ENCODE measurements at regions not wholly inside any gene's neighbourhood (a gene's known extent, or its start where the extent isn't known, plus 50 kb on each side); places are given as distances from the start of the nearest gene placed in this dataset.
"Not testable (repeated sequence)": the region's sequence is repeated elsewhere in the genome, so short reads cannot be mapped to it uniquely, and the experiment has no call there.

DNA sequence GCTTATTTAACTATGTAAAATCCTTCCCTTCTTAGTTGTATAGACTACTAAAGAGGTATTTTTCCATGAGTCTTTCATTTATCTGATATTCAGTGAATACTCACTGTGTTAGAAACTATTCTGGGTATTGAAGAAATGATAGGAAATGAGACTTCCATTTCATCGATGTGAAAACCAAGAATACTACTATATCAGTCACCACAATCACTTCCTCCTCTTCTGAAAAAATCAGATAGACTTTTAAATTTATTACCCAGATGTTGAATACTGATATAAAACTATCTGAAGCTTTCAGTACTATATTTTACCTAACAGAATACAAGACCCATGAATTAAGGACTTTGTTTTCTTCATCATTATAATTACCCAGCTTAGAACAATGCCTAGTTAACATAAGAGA, 1801.1 kb upstream of the CELF4 start:
- DNase-seq = no peak

DNA sequence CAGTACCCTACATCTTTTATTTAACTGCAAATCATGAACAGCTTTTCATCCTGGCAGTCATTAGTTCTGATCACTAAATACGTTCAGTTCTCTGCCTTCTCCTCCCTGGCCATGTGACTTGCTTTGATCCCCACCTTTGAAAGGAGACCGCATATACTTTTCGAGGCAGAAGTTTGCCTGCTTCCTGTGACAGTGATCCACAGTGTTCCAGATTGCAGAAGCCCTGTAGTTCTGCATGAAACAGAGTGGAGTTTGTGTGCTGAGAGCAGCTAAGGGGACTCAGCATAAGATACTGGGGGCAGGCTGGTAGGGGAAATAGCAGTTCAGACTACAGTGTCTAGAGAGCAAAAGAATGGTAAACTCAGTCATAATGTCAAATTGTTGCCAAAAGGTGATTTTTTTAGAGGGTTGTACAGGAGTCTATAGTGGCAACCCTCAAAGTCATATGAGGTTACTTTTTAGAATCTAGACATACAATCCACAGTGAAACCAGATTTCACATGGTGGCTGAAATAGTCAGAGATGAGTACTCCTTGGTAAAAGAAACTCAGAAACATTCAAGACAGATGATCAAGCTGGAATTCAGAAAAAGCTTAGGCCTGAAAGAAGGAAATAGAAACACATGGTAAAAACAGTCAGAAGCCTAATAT, 1800.4 kb upstream of the CELF4 start:
- DNase-seq = no peak

DNA sequence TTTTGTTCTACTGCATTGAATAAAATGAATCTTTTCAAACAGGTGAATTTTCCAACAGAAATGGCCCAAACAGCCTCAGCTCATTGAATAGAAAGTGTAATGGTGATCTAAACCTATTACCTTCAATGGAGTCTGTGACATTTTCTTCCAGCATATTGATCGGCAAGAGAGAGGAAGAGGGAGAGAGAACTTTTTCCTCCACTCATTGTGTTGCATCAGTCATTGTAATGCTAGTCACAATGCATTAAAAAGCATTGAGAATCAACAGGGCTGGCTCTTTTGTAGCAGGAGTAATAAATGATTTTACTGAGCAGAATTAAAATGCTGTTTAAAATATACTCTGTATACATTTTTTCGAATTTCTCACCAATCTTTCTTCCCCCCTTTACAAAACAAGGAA, 1794.5 kb upstream of the CELF4 start:
- no peak for DNase-seq

DNA sequence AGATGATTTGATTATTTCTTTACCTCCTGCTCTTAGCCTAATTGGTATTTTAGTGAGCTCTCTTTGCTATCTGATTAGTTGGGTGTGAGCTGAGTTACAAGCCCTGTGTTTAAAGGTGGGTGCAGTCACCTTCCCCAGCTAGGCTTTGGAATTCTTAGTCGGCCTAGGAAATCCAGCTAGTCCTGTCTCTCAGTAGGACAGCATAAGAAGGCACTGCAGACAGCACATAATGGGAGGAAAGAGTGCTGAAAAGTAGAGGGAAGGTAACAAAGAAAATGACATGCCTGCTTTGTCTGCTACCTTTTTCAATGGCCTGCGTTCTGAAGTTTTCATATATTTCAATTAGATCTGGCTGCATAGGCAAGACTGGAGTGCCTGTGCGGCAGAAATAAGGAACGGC, 1794.0 kb upstream of the CELF4 start:
- DNase-seq = no peak

DNA sequence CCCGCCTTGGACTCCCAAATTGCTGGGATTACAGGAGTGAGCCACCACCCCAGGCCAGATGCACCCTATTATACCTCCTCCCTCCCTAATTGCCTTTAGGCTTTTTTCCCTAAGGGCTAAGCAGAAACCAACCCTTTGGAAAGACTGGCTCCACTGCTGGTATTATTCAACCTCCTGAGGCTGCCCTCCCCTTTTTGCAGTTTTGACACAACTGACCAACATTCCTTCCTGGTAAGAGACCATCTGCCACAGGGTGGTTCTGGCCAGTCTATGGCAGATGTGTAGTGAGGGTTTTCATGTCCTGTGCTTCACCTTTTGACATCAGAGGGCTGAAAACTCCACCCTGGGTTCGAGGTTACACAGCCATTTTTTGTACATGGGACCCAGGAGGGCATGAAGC, 1785.3 kb upstream of the CELF4 start:
- no peak for DNase-seq

DNA sequence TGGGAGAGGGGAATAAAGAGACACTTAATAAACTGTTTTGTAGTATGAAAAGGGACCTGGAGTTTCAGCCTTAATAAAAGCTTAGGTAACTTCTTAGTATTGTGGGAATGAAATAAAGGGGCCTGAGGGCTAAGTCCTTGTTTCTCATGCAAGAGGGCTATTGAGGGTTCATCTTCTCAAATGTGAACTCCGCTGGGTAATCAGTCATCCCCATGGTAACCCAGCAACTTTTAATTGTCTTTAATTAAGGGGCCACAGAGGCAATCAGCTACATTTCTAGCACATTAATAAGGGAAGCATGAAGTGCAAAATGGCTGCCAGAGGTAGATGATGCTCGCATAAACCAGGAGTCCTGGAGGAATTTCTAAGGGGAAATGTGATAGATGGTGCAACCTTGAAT, 1784.2 kb upstream of the CELF4 start:
- DNase-seq = no peak

DNA sequence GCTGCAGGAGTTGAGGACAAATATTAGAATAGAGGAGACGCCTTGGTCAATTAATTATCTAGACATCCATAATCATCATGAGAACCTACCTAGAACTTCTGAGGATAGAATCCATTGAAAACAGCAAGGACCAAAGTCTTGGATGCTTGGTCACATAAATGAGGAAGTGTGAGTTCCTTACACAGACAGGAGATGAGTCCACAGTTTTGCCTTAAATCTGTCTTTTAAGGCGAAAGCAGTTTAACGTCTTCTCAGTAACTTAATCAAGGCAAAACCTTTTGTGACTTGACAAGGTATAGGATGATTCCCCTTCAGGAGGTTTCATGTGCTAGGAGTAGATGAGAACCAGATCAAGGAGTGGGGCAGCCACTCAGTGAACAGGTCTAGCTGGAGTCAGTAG, 1783.2 kb upstream of the CELF4 start:
- no peak for DNase-seq

DNA sequence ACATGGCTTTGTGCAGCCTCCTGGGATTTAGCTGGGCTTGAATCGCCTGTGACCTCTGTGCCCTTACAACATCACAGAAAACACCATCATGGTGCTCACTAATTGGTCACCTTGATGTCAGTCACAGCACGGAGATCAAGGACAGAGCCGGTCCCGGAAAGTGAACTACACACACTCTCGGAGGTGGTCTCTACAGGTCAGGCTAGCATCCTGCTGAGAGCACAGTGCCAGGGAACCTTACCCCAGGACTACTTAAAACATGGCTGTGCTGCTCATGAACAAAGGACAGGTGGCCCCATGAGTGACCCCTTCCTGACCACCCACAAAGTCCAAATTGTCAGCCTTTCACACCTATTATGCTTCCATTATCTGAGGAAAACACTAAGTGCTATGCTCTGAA, 1782.1 kb upstream of the CELF4 start:
- DNase-seq = no peak

DNA sequence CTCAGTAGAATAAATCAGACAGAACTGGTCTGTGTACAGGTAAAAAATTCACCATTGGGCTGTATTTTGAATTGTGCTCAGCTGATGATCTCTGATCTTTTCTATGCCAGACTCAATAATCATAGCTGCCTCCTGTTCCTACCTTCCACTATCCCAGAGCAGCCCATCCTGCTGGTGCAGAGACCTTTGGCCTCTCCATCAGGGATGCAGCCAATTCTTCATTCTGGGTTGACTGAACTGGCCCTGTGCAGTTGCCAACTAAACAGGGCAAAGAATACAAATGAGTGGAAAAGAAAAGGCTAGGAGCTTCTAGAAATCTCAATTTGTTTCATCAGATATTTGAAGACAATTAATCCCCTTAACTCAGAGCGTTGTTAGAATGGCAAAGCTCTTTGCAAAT, 1781.3 kb upstream of the CELF4 start:
- DNase-seq = no peak

DNA sequence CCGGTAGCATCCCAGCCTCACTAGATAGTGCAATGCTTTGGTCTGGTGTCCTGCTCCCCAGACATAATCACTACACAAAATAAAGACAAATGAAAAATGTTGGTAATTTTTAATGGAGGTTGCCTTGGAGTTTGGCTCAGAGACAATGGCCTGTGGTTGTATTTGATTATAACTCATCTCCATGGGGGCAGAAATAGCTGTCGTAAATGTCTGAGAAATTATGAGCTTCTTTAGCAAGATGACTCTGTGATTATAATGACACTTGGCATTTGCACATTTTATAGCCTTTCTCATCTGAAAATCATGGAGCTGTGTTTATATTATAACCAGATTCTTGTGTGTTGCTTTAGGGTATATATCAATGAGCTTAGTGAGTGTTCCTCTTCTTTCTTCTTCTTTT, 1779.7 kb upstream of the CELF4 start:
- DNase-seq = no peak

DNA sequence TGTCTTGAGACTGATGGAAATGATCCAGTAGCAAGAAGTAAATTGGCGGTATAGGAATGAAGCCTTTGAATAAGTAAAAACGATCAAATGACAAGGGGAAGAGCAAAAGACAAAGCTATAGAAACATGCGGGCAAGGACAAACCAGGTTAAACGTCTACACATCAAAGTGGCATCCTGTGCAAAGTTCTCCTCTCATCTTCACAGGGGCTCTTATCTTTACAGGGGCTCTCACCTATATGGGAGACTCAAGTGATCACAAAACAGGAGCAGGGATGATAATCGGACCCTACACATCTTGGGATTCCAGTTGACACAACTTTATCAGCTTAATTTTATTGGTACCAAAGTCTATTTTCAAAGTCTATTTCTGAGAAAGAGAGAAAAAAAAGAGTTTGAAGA, 1778.9 kb upstream of the CELF4 start:
- DNase-seq = no peak

DNA sequence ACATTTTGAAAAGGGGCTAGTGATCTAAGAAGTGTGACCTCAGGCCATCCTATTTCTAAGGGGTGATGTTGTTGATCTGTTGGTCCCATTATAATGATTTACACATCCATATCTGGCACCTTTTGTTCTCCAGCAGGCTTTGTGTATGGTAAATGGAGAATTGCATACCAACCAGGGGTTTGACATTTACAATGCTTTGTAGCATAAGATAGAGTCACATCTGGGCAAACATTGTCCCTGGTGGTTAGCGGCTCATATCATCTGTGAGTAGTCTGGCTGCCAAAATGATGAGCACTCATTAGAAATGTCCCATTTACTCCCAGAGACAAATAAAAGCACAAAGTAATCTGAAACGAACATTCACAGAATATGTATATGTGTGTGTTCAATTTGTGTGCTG, 1775.5 kb upstream of the CELF4 start:
- no peak for DNase-seq

DNA sequence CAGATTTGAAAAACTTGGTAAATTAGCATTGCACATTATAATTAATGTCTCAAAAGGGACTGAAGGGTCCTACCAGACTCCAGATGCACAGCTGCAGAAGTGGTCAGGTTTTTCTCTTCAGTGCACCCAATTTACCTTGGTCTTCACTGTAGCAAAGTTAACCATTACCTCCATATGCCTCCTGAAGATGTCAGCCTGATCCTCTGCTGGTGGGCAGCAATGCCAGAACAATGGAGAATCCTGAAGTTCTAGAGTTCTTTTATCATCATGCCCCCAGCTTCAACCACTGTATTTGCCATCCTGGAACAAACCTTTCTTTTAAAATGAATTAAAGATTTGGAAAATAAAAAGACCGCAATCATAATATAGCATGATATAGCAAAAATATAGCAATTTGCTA, 1774.8 kb upstream of the CELF4 start:
- no peak for DNase-seq

DNA sequence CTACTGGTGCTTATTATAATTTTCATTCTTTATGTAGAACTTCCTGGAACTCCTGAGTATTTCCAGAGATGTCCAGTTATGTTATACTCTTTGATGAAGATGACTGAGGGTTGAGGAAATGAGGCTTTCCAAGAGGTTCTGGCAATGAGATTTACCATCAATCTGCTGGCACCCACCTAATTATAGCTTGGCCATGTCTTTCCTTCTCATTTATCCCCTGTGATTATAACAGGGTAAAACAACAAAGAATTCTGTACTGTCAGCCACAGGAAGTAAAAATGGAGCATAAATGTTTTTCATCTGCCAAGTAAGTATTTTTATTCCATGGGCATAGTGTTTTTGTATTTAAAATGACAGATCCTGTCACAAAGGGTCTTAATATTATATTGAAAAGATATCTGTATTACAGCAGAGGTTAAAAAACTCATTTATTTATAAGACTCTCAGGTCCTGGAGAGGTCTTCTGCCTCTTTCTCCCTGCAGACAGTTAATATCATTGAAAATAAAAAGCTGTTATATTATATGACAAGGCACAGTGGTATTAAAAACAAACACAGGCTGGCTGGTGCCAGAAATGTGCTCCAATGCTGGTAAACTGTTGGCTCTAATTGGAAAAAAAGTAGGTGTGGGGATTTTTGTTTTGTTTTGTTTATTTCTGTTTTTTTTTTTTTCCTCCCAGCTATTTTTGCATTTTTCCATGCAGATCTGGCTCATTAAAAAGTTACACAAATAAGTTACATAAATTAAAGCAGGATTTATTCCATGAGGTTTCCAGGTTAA, 1764.1 kb upstream of the CELF4 start:
- no peak for DNase-seq

DNA sequence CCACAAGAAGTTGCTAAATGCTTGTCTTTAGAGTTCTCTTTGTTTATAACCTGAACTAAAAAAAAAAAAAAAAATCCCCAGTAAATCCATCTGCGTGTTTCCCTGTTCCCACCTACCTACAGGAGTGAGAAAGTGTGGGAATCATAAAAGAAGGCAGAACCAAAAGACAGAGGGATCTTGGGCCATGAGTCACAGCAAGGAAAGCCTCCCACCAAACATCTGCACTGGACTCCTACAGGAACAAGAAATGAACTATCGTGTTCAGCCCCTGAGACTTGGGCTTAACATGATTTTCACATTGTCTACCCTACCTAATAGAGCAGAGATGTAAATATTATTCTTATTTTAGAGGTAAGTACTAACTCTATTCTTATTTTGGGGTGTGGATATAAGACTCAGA, 1761.2 kb upstream of the CELF4 start:
- DNase-seq = no peak

DNA sequence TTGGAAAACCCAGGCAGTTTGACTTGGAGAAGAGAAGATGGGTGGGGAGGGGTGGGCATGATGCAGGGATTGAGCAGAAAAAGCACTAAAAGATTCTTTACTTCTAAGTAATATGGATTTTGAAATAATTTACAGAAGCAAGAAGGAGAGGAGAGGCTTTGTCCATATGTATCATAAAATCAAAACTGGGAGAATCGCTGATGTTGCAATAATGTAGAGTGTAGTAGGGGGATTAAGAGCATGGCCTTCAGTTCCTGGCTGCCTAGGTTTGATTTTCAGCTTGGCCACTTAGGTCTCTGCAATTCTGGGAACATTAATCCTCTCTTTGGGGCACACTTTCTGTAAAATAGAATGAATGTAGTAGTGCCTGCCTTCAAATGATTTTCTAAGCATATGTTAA, 1760.4 kb upstream of the CELF4 start:
- DNase-seq = no peak

DNA sequence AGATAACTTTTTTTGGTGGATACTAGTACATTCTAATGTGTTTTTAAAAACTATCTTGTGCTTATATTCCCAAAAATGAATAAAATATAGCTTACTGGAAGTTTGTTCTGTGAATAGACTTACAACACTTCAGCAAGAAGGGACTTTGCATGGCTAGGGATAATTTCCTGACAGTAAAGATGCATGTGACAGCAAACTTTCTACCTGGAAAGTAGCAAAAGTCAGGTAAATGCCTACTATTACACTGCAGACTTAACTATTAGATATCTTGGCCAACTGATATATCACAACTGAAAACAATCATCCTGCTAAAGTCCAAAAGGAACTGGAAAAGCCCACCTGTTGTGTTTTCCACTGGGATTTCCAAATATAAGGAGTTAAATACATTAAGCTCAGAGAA, 1753.5 kb upstream of the CELF4 start:
- no peak for DNase-seq

DNA sequence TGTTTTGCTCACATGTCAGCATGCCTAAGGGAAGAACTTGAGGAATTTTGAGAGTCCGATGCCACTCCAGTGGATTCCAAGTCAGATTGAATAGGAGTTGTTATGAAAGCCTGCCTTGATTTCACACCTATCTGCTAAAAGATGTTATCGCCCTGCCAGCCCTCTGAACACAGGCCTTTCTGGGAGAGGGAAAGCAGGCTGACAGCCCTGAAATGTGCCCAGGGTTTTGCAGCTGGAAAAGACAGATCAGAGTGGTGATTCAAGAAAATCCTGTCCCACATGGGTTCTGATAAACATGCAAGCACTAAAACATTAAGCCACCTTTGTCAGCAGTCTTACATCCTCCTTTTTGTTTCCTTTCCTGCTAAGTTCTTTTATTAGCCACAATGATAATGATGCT, 1752.9 kb upstream of the CELF4 start:
- no peak for DNase-seq

DNA sequence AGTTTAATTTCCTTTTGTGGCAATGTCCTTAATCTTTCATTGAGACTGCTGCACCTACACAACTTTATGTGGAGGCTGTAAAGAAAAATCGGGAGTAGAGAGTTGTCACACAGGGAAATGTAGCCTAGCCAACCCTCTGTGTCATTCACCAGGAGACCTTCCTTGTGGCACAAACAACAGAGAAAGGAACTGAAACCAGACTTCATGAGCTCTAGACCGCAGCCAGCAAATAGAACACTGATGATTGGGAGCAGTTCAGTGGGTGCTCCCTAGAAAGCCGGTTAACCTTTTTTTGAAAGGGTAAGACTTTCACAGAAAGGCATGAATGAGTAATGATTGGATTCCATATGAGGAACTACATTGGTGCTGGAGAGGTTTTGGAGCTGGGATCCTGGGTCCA, 1752.4 kb upstream of the CELF4 start:
- no peak for DNase-seq

DNA sequence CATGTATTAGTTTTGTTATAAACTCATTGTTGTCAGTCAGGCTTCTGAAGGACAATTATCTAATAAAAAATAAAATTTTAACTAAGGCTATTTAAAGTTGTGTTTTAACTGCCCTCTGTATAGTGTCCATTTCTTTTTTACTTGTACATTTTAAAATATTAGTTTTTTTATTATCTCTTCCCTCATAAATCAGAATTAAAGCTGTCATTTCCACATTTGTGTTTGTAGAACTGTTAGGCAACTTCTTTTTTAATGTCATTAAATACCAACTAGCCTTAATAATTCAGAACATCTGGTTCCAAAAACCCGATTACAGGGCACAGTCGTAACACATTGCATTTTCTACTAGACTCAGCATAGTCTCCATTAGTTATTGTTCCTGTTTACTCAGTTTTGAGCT, 1749.0 kb upstream of the CELF4 start:
- DNase-seq = no peak

DNA sequence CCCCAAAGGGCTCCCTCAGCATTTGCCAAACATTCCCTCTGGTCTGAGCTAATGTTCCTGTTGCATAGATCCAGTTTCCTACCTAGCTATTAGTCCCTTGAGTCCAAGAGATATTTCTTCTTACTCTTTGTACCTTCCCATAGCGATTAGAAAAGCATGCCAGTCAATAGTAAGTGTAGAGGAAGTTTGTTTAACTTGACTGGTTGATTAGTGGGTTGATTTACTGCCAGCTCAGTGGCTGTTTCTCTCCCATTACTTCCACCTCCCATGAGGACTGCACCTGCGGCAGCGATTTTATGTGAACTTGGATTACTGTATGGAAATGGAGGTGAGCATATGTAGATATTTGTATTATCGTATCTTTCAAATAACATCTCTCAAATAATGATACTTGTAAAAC, 1748.4 kb upstream of the CELF4 start:
- DNase-seq = no peak

DNA sequence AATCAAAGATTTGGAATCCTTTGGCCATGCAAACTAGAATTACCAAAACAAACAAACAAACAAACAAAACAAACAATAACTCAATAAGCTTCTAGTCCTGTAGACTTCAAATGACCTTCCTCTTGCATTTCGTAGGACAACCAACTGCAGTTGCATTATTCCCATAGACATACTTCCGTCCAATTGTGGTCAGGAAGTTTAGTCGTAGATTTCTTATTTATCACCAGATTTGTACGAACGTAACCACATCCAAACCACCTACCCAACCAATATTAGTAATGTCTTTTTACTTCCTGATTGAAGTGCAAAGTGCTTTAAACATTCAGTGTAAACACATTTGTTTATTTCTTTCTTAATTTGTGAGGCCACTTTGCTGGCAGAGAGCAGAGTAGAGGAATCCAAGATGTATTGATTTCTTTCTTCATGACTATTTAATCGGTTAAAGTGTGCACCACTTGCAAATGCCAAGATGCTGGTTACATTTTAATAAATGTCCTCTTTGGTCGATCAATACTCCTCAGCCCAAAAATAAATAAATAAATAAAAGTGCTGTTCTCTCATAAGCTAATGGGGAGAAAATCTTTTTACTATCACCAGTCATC, 1745.6 kb upstream of the CELF4 start:
- no peak for DNase-seq

DNA sequence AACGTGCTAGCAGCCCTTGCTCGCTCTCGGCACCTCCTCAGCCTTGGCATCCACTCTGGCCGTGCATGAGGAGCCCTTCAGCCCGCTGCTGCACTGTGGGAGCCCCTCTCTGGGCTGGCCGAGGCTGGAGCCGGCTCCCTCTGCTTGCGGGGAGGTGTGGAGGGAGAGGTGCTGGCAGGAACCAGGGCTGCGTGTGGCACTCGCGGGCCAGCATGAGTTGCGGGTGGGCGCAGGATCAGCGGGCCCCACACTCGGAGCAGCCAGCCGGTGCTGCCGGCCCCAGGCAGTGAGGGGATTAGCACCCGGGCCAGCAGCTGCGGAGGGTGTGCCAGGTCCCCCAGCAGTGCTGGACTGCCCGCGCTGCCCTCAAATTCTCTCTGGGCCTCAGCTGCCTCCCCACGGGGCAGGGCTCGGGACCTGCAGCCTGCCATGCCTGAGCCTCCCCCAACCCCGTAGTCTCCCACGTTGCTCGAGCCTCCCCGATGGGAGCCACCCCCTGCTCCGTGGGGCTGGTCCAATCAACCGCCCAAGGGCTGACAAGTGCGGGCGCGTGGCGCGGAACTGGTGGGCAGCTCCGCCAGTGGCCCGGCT, 1743.4 kb upstream of the CELF4 start:
- not testable (repeated sequence) for DNase-seq

DNA sequence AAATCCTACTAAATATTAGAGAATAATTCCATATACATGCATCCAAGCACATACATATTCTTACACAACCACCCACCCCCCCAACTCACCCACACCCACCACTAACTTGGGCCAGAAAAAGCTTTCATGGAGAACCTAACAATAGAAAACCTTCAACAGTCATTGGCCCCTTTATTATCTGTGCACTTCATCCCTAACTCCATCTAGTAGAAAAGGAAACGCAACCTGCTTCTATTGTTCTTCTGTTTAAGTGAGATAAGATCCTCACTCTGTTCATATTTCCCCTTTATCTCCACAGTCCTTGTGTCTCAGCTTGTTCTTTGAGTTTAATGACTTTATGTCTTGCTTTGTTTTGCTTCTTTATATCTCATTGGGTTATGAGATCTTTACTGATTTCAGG, 1740.2 kb upstream of the CELF4 start:
- DNase-seq = no peak
